ENCODE measurements at regions not wholly inside any gene's neighbourhood (a gene's known extent, or its start where the extent isn't known, plus 50 kb on each side); places are given as distances from the start of the nearest gene placed in this dataset.
"Not testable (repeated sequence)": the region's sequence is repeated elsewhere in the genome, so short reads cannot be mapped to it uniquely, and the experiment has no call there.

GRCh38 chr15:84360902-84361301, 125.3 kb downstream of the GOLGA6L4 start:
- not testable (repeated sequence) for ATAC-seq

- ATAC-seq = not testable (repeated sequence)
These were observed 148.8 kb downstream of the GOLGA6L4 start for GRCh38 chr15:84384421-84384820.

- ATAC-seq = no peak
- TF ChIP-seq CSDC2 (CRISPR knock-in tag; IDR thresholded peaks at IDR 0.05) = no peak
- TF ChIP-seq ZNF70 (CRISPR knock-in tag; IDR thresholded peaks at IDR 0.05) = no peak
These were observed 151.5 kb downstream of the GOLGA6L4 start for GRCh38 chr15:84387086-84387485.

GRCh38 chr15:84388201-84388600, 152.6 kb downstream of the GOLGA6L4 start:
- ATAC-seq = not testable (repeated sequence)

GRCh38 chr15:84388638-84389037, 153.1 kb downstream of the GOLGA6L4 start:
- not testable (repeated sequence) for ATAC-seq

- not testable (repeated sequence) for ATAC-seq
These were observed 154.8 kb downstream of the GOLGA6L4 start for GRCh38 chr15:84390324-84390723.

- no peak for ATAC-seq
- TF ChIP-seq ZNF565 (CRISPR knock-in tag; conservative IDR thresholded peaks at IDR 0.05; ENCODE audit: low read depth) = no peak
- TF ChIP-seq TOX (CRISPR knock-in tag; IDR thresholded peaks at IDR 0.05; ENCODE audit: borderline replicate concordance) = no peak
- TF ChIP-seq ARNTL (CRISPR knock-in tag; IDR thresholded peaks at IDR 0.05; ENCODE audit: borderline replicate concordance, low read depth) = no peak
- no peak for TF ChIP-seq TSHZ2 (CRISPR knock-in tag; IDR thresholded peaks at IDR 0.05)
- no peak for TF ChIP-seq ZNF70 (CRISPR knock-in tag; IDR thresholded peaks at IDR 0.05)
- TF ChIP-seq ZFP30 (CRISPR knock-in tag; IDR thresholded peaks at IDR 0.05) = no peak
- TF ChIP-seq SNAI2 (CRISPR knock-in tag; IDR thresholded peaks at IDR 0.05) = no peak
- no peak for TF ChIP-seq ISL1 (CRISPR knock-in tag; IDR thresholded peaks at IDR 0.05)
- TF ChIP-seq POU6F1 (CRISPR knock-in tag; IDR thresholded peaks at IDR 0.05; ENCODE audit: borderline replicate concordance, low read depth) = no peak
- no peak for TF ChIP-seq GLIS3 (CRISPR knock-in tag; IDR thresholded peaks at IDR 0.05)
- no peak for TF ChIP-seq CSDC2 (CRISPR knock-in tag; IDR thresholded peaks at IDR 0.05)
These were observed 155.6 kb downstream of the GOLGA6L4 start for GRCh38 chr15:84391191-84391590.

- not testable (repeated sequence) for ATAC-seq
These were observed 156.4 kb downstream of the GOLGA6L4 start for GRCh38 chr15:84392020-84392419.

- not testable (repeated sequence) for ATAC-seq
These were observed 157.9 kb downstream of the GOLGA6L4 start for GRCh38 chr15:84393386-84393936.

GRCh38 chr15:84393966-84394365, 158.4 kb downstream of the GOLGA6L4 start:
- not testable (repeated sequence) for ATAC-seq

- not testable (repeated sequence) for ATAC-seq
These were observed 159.8 kb downstream of the GOLGA6L4 start for GRCh38 chr15:84395384-84395783.

GRCh38 chr15:84395881-84396280, 160.3 kb downstream of the GOLGA6L4 start:
- ATAC-seq = not testable (repeated sequence)

- not testable (repeated sequence) for ATAC-seq
These were observed 161.5 kb downstream of the GOLGA6L4 start for GRCh38 chr15:84397066-84397465.

GRCh38 chr15:84398087-84398486, 162.5 kb downstream of the GOLGA6L4 start:
- ATAC-seq = not testable (repeated sequence)
